Transverse colon (tissue), 4 donors: ENCODE measurements at regions not wholly inside any gene's neighbourhood (a gene's known extent, or its start where the extent isn't known, plus 50 kb on each side); places are given as distances from the start of the nearest gene placed in this dataset.

ENCODE experiments used
- DNase-seq: peaks from one replicate; pipeline ENCODE4 v3.0.0-alpha.2; 2019
- H3K27ac ChIP-seq, 4 donors: fragments of 200-600 bp; sonication (generic); 2 replicates each; pipeline ENCODE4 v1.5.1; 2016 to 2018; ENCODE audit warnings: inconsistent platforms in 4 of 4
- H3K27me3 ChIP-seq: fragments of 200-600 bp; sonication (generic); 2 replicates; pipeline ENCODE4 v1.5.1; 2017; ENCODE audit warnings: inconsistent platforms
- H3K36me3 ChIP-seq, 4 donors: fragments of 200-600 bp; sonication (generic); 2 replicates each; pipeline ENCODE4 v1.5.1; 2017 to 2019; ENCODE audit warnings: inconsistent platforms in 4 of 4
- H3K4me1 ChIP-seq, 4 donors: fragments of 200-600 bp; sonication (generic); 2 replicates each; pipeline ENCODE4 v1.5.1; 2017 to 2020; ENCODE audit warnings: inconsistent platforms in 4 of 4
- H3K4me3 ChIP-seq, 4 donors: fragments of 200-600 bp; sonication (generic); 1 replicate in 1 of 4; 2 replicates in 3 of 4; pipeline versions ENCODE4 v1.5.1 to v1.6.1; 2017 to 2019; ENCODE audit warnings: inconsistent platforms in 4 of 4
- H3K9me3 ChIP-seq, 2 donors: fragments of 200-600 bp; sonication (generic); 2 replicates each; pipeline ENCODE4 v1.5.1; 2017 to 2019; ENCODE audit warnings: inconsistent platforms in 2 of 2
- EP300 ChIP-seq: sonication (generic); formaldehyde crosslinking; IDR thresholded peaks from one replicate; pipeline ENCODE4 v1.6.1; 2017; ENCODE audit warnings: antibody characterized with exemption, low read depth
- POLR2A ChIP-seq: fragments of 450-650 bp; IDR thresholded peaks from one replicate; pipeline ENCODE4 v1.6.1; 2016; ENCODE audit warnings: antibody characterized with exemption, mild to moderate bottlenecking, moderate library complexity
- POLR2AphosphoS5 ChIP-seq, 3 donors: sonication (generic); formaldehyde crosslinking; IDR thresholded peaks; one replicate each; pipeline ENCODE4 v1.6.1; 2016; ENCODE audit warnings: antibody characterized with exemption in 3 of 3
- WGBS, 2 donors: methylation state at CpG; one replicate each; pipeline ENCODE4 v1.1.5; 2018; ENCODE audit warnings: low coverage in 1 of 2; 5-methylcytosine and 5-hydroxymethylcytosine counted together
- in situ Hi-C, 4 donors: fragments of 200-750 bp; cut with MboI; loops; one replicate each; pipeline versions ENCODE4 v1.15.0 to v1.15.1; 2017; ENCODE audit warnings: low sequenced_read_pairs in 3 of 4, low pct_ligation_motif_present in 1 of 4, low pct_unique_long_range_greater_than_20kb in 1 of 4
- intact Hi-C: fragments of 100-400 bp; cut with DNase I; formaldehyde crosslinking; loops from one replicate; pipeline ENCODE4 v1.15.1; 2023; ENCODE audit warnings: low total_unique reads
- TF ChIP-seq, protein P1 (sequence below), 5 experiments: fragments of 200-600 bp in 3 of 5; fragments of 450-650 bp in 2 of 5; sonication (generic) in 3 of 5; IDR thresholded peaks; 1 replicate in 2 of 5; 2 replicates in 3 of 5; pipeline ENCODE4 v1.5.1; 2016 to 2017; ENCODE audit warnings: antibody characterized with exemption in 5 of 5, inconsistent platforms in 3 of 5, mild to moderate bottlenecking in 2 of 5, moderate library complexity in 1 of 5

DNA sequence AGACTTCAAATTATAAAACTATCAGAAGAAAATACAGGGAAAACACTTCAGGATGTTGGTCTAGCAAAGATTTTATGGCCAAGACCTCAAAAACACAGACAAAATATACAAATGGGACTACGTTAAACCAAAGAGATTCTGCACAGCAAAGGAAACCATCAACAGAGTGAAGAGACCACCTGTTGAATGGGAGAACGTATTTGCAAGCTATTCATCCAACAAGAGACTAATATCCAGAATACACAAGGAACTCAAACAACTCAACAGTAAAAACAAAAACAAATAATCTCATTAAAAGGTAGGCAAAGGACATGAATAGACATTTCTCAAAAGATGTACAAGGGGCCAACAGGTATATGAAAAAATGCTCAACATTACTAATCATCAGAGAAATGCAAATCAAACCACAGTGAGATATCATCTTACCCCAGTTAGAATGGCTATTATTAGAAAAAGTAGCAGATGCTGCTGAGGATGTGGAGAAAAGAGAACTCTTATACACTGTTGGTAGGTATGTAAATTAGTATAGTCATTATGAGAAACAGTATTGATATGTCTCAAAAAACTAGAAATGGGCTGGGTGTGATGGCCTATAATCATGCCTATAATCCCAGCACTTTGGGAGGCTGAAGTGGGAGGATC, 112.6 kb downstream of the LRIG2 start:
- TF ChIP-seq EP300 (no peak), POLR2AphosphoS5 (IDR thresholded peaks at IDR 0.05) (no peak), POLR2A (no peak)
- TF ChIP-seq, protein P1, sequence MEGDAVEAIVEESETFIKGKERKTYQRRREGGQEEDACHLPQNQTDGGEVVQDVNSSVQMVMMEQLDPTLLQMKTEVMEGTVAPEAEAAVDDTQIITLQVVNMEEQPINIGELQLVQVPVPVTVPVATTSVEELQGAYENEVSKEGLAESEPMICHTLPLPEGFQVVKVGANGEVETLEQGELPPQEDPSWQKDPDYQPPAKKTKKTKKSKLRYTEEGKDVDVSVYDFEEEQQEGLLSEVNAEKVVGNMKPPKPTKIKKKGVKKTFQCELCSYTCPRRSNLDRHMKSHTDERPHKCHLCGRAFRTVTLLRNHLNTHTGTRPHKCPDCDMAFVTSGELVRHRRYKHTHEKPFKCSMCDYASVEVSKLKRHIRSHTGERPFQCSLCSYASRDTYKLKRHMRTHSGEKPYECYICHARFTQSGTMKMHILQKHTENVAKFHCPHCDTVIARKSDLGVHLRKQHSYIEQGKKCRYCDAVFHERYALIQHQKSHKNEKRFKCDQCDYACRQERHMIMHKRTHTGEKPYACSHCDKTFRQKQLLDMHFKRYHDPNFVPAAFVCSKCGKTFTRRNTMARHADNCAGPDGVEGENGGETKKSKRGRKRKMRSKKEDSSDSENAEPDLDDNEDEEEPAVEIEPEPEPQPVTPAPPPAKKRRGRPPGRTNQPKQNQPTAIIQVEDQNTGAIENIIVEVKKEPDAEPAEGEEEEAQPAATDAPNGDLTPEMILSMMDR (IDR thresholded peaks at IDR 0.05) = no peak
- 69 to 80% methylated on average over 2 of the region's 2 CpGs for WGBS, 2 donors
- in situ Hi-C loops (no loop called here), intact Hi-C loops (no loop called here)
- Histone ChIP-seq H3K4me1 (no peaks in the 10 kb centered on the region), H3K4me3 (no peak overlapping the region), H3K36me3 (no peaks in the 10 kb centered on the region), H3K9me3 (no peaks in the 10 kb centered on the region), H3K27me3 (no peaks in the 10 kb centered on the region), H3K27ac (no peak overlapping the region)
- DNase-seq = no peak

- no peak overlapping the region for H3K4me3 ChIP-seq
- H3K27ac ChIP-seq = no peak overlapping the region
- in situ Hi-C loops (no loop called here), intact Hi-C loops (no loop called here)
- H3K9me3 ChIP-seq = no peaks in the 10 kb centered on the region
- H3K36me3 ChIP-seq = no peaks in the 10 kb centered on the region
- TF ChIP-seq EP300 (no peak), POLR2A (no peak), POLR2AphosphoS5 (IDR thresholded peaks at IDR 0.05) (no peak)
- TF ChIP-seq, protein P1 (IDR thresholded peaks at IDR 0.05) = no peak
- no peak for DNase-seq
- 87% methylated on average over 3 of the region's 3 CpGs; no CpG with 5 or more reads in 1 of the 2 donors for WGBS, 2 donors
- H3K4me1 ChIP-seq = peaks cover 0 to 14% (median 3%) of the 10 kb centered on the region in 4 donors
- H3K27me3 ChIP-seq = no peaks in the 10 kb centered on the region
Measured at GRCh38 chr1:113190078-113190477, 117.1 kb downstream of the LRIG2 start.

GRCh38 chr1:113190930-113191329, 117.9 kb downstream of the LRIG2 start:
- Histone ChIP-seq H3K36me3 (no peaks in the 10 kb centered on the region), H3K4me3 (no peak overlapping the region), H3K9me3 (no peaks in the 10 kb centered on the region), H3K4me1 (peaks cover 0 to 18% (median 5%) of the 10 kb centered on the region in 4 donors), H3K27ac (peak overlapping the region in 3 of 4 donors; percentile 26 to 74 (median 64)), H3K27me3 (no peaks in the 10 kb centered on the region)
- in situ Hi-C loops (no loop called here), intact Hi-C loops (no loop called here)
- 41 to 50% methylated on average over 3 of the region's 3 CpGs for WGBS, 2 donors
- no peak for DNase-seq
- TF ChIP-seq POLR2A = no peak
- TF ChIP-seq POLR2AphosphoS5 (IDR thresholded peaks at IDR 0.05) = no peak
- no peak for TF ChIP-seq EP300
- TF ChIP-seq, protein P1 (IDR thresholded peaks at IDR 0.05) = no peak

DNA sequence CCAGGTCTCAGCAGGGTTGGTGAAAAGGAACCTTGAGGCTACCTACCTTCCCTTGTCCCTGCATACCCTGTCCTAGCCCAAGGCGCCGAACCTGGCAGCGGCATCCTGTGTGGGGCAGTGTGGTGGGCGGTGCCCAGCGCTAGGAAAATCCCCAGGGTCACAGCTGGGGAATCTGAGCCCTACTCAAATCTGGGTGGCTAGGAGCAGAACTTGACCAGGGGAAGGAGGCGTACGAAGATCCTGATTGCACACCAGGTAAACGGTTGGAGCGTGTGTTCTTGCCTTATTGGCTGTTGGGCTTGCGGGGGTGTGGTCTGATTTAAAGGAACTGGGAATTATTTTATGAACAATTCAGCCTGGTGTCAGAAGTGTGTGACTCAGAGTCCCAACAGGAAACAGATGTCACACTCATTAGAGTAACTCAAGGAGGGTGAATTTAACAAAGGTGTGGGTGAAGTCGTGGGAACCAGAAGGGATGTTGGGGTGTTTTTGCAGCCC, 118.6 kb downstream of the LRIG2 start:
- peak overlapping the region; percentile 38 to 74 (median 62) for H3K27ac ChIP-seq
- no peaks in the 10 kb centered on the region for H3K9me3 ChIP-seq
- no peak for TF ChIP-seq POLR2AphosphoS5 (IDR thresholded peaks at IDR 0.05)
- no peak for TF ChIP-seq EP300
- no peak for TF ChIP-seq POLR2A
- TF ChIP-seq, protein P1 (IDR thresholded peaks at IDR 0.05) = no peak
- peaks cover 0 to 18% (median 5%) of the 10 kb centered on the region in 4 donors for H3K4me1 ChIP-seq
- no peak overlapping the region for H3K4me3 ChIP-seq
- H3K36me3 ChIP-seq = no peaks in the 10 kb centered on the region
- intact Hi-C loops = no loop called here
- H3K27me3 ChIP-seq = no peaks in the 10 kb centered on the region
- in situ Hi-C loops = no loop called here
- DNase-seq = peak; percentile 68
- 79 to 92% methylated on average over 5 to 11 of the region's 11 CpGs for WGBS, 2 donors
